ENCODE measurements at regions not wholly inside any gene's neighbourhood (a gene's known extent, or its start where the extent isn't known, plus 50 kb on each side); places are given as distances from the start of the nearest gene placed in this dataset.

GRCh38 chr5:124238350-124238749 is 508.1 kb downstream of the ZNF608 start:
- DNase-seq (ENCODE audit: insufficient read length, low spot score, missing footprints): no peak
- no peak overlapping the region for H3K27ac ChIP-seq (ENCODE audit: low read depth, low read length)
- no peak overlapping the region for H2AFZ ChIP-seq (ENCODE audit: low read length)
- no peak for TF ChIP-seq CTCF (IDR thresholded peaks at IDR 0.05; ENCODE audit: extremely low read depth, low read depth, low read length)
- peaks cover 2% of the 10 kb centered on the region for H3K9me3 ChIP-seq (ENCODE audit: low read depth, low read length)
- no peaks in the 10 kb centered on the region for H4K20me1 ChIP-seq (ENCODE audit: insufficient read depth, low read length)
- no peaks in the 10 kb centered on the region for H3K27me3 ChIP-seq (ENCODE audit: insufficient read depth, low read length)
- H3K36me3 ChIP-seq (ENCODE audit: insufficient read depth, low read length): no peaks in the 10 kb centered on the region
- H3K4me2 ChIP-seq (ENCODE audit: insufficient read depth, low read length): no peak overlapping the region
- no peaks in the 10 kb centered on the region for H3K79me2 ChIP-seq (ENCODE audit: insufficient read depth, low read length)
- H3K4me1 ChIP-seq (ENCODE audit: insufficient read depth, low read length): no peaks in the 10 kb centered on the region
- no peak overlapping the region for H3K4me3 ChIP-seq (ENCODE audit: insufficient read depth, low read length)

- H3K4me1 ChIP-seq (ENCODE audit: insufficient read depth, low read length): no peaks in the 10 kb centered on the region
- H3K36me3 ChIP-seq (ENCODE audit: insufficient read depth, low read length): no peaks in the 10 kb centered on the region
- TF ChIP-seq CTCF (IDR thresholded peaks at IDR 0.05; ENCODE audit: extremely low read depth, low read depth, low read length): no peak
- H3K27ac ChIP-seq (ENCODE audit: low read depth, low read length): no peak overlapping the region
- no peaks in the 10 kb centered on the region for H3K27me3 ChIP-seq (ENCODE audit: insufficient read depth, low read length)
- no peak overlapping the region for H2AFZ ChIP-seq (ENCODE audit: low read length)
- no peak overlapping the region for H3K4me2 ChIP-seq (ENCODE audit: insufficient read depth, low read length)
- H3K79me2 ChIP-seq (ENCODE audit: insufficient read depth, low read length): no peaks in the 10 kb centered on the region
- no peak overlapping the region for H3K4me3 ChIP-seq (ENCODE audit: insufficient read depth, low read length)
- no peak for DNase-seq (ENCODE audit: insufficient read length, low spot score, missing footprints)
- no peaks in the 10 kb centered on the region for H4K20me1 ChIP-seq (ENCODE audit: insufficient read depth, low read length)
- peaks cover 2% of the 10 kb centered on the region for H3K9me3 ChIP-seq (ENCODE audit: low read depth, low read length)
These were observed 509.2 kb downstream of the ZNF608 start for GRCh38 chr5:124237206-124237695.

- Histone ChIP-seq H3K4me2 (ENCODE audit: insufficient read depth, low read length) (no peak overlapping the region), H3K27ac (ENCODE audit: low read depth, low read length) (no peak overlapping the region), H3K36me3 (ENCODE audit: insufficient read depth, low read length) (no peaks in the 10 kb centered on the region), H3K4me3 (ENCODE audit: insufficient read depth, low read length) (no peak overlapping the region), H4K20me1 (ENCODE audit: insufficient read depth, low read length) (no peaks in the 10 kb centered on the region), H3K9me3 (ENCODE audit: low read depth, low read length) (peaks cover 2% of the 10 kb centered on the region), H3K27me3 (ENCODE audit: insufficient read depth, low read length) (no peaks in the 10 kb centered on the region), H2AFZ (ENCODE audit: low read length) (no peak overlapping the region), H3K4me1 (ENCODE audit: insufficient read depth, low read length) (no peaks in the 10 kb centered on the region), H3K79me2 (ENCODE audit: insufficient read depth, low read length) (no peaks in the 10 kb centered on the region)
- no peak for TF ChIP-seq CTCF (IDR thresholded peaks at IDR 0.05; ENCODE audit: extremely low read depth, low read depth, low read length)
- DNase-seq (ENCODE audit: insufficient read length, low spot score, missing footprints): no peak
These were observed 509.9 kb downstream of the ZNF608 start for GRCh38 chr5:124236361-124237205.

- H3K79me2 ChIP-seq (ENCODE audit: insufficient read depth, low read length): no peaks in the 10 kb centered on the region
- no peaks in the 10 kb centered on the region for H3K36me3 ChIP-seq (ENCODE audit: insufficient read depth, low read length)
- H4K20me1 ChIP-seq (ENCODE audit: insufficient read depth, low read length): no peaks in the 10 kb centered on the region
- H3K4me2 ChIP-seq (ENCODE audit: insufficient read depth, low read length): no peak overlapping the region
- H3K27ac ChIP-seq (ENCODE audit: low read depth, low read length): no peak overlapping the region
- no peak for DNase-seq (ENCODE audit: insufficient read length, low spot score, missing footprints)
- no peak overlapping the region for H3K4me3 ChIP-seq (ENCODE audit: insufficient read depth, low read length)
- H2AFZ ChIP-seq (ENCODE audit: low read length): no peak overlapping the region
- no peaks in the 10 kb centered on the region for H3K27me3 ChIP-seq (ENCODE audit: insufficient read depth, low read length)
- H3K9me3 ChIP-seq (ENCODE audit: low read depth, low read length): peaks cover 2% of the 10 kb centered on the region
- TF ChIP-seq CTCF (IDR thresholded peaks at IDR 0.05; ENCODE audit: extremely low read depth, low read depth, low read length): no peak
- H3K4me1 ChIP-seq (ENCODE audit: insufficient read depth, low read length): no peaks in the 10 kb centered on the region
These were observed 510.9 kb downstream of the ZNF608 start for GRCh38 chr5:124235576-124235975.
